Large intestine (tissue), 3 donors: ENCODE measurements at regions not wholly inside any gene's neighbourhood (a gene's known extent, or its start where the extent isn't known, plus 50 kb on each side); places are given as distances from the start of the nearest gene placed in this dataset.

Experiments used
- DNase-seq, 2 donors: peaks; one replicate each; pipeline versions ENCODE4 v3.0.0 to v3.0.0-alpha.2; 2013
- H3K27ac ChIP-seq: one replicate; pipeline ENCODE4 v1.5.1; 2013; ENCODE audit warnings: low read length
- H3K27me3 ChIP-seq: 2 replicates; pipeline ENCODE4 v1.6.1; 2013; ENCODE audit warnings: low read length; ENCODE audit not compliant: control insufficient read depth, insufficient read depth
- H3K36me3 ChIP-seq: 2 replicates; pipeline ENCODE4 v1.6.1; 2013; ENCODE audit warnings: low read length; ENCODE audit not compliant: control insufficient read depth, insufficient read depth
- H3K4me1 ChIP-seq: one replicate; pipeline ENCODE4 v1.6.1; 2013; ENCODE audit warnings: low read length; ENCODE audit not compliant: control insufficient read depth, insufficient read depth
- H3K4me3 ChIP-seq: one replicate; pipeline ENCODE4 v1.5.1; 2013; ENCODE audit warnings: low read length
- H3K9me3 ChIP-seq: one replicate; pipeline ENCODE4 v1.6.1; 2013; ENCODE audit warnings: mild to moderate bottlenecking, low read depth, low read length, moderate library complexity; ENCODE audit not compliant: control insufficient read depth
- WGBS: methylation state at CpG from one replicate; pipeline ENCODE4 v1.1.5; 2013; ENCODE audit warnings: low lambda C conversion rate; ENCODE audit not compliant: insufficient coverage; 5-methylcytosine and 5-hydroxymethylcytosine counted together

- DNase-seq: no peak
- Histone ChIP-seq H3K27ac (no peak overlapping the region), H3K4me1 (no peaks in the 10 kb centered on the region), H3K9me3 (no peaks in the 10 kb centered on the region), H3K36me3 (no peaks in the 10 kb centered on the region), H3K27me3 (no peaks in the 10 kb centered on the region), H3K4me3 (no peak overlapping the region)
- 100% methylated on average over 2 of the region's 9 CpGs for WGBS
Measured at GRCh38 chr2:15720561-15721307, 129.1 kb downstream of the DDX1 start.

GRCh38 chr2:15721411-15722067 is 129.9 kb downstream of the DDX1 start:
- no peaks in the 10 kb centered on the region for H3K27me3 ChIP-seq
- no peak overlapping the region for H3K27ac ChIP-seq
- H3K4me3 ChIP-seq: no peak overlapping the region
- no peaks in the 10 kb centered on the region for H3K4me1 ChIP-seq
- DNase-seq: no peak
- no peaks in the 10 kb centered on the region for H3K9me3 ChIP-seq
- H3K36me3 ChIP-seq: no peaks in the 10 kb centered on the region
- WGBS: 100% methylated on average over 1 of the region's 10 CpGs

GRCh38 chr2:15722980-15723379 is 131.3 kb downstream of the DDX1 start:
- 100% methylated on average over 2 of the region's 3 CpGs for WGBS
- DNase-seq: no peak
- no peak overlapping the region for H3K4me3 ChIP-seq
- no peak overlapping the region for H3K27ac ChIP-seq
- no peaks in the 10 kb centered on the region for H3K4me1 ChIP-seq
- no peaks in the 10 kb centered on the region for H3K36me3 ChIP-seq
- no peaks in the 10 kb centered on the region for H3K9me3 ChIP-seq
- H3K27me3 ChIP-seq: no peaks in the 10 kb centered on the region

- no CpG with 5 or more reads among the region's 6 CpGs for WGBS
- no peak for DNase-seq
- no peak overlapping the region for H3K27ac ChIP-seq
- no peaks in the 10 kb centered on the region for H3K27me3 ChIP-seq
- no peak overlapping the region for H3K4me3 ChIP-seq
- no peaks in the 10 kb centered on the region for H3K4me1 ChIP-seq
- H3K9me3 ChIP-seq: no peaks in the 10 kb centered on the region
- no peaks in the 10 kb centered on the region for H3K36me3 ChIP-seq
Measured at GRCh38 chr2:15724235-15724634, 132.6 kb downstream of the DDX1 start.

- Histone ChIP-seq H3K36me3 (no peaks in the 10 kb centered on the region), H3K4me3 (no peak overlapping the region), H3K4me1 (peaks cover 1% of the 10 kb centered on the region), H3K9me3 (no peaks in the 10 kb centered on the region), H3K27me3 (no peaks in the 10 kb centered on the region), H3K27ac (no peak overlapping the region)
- WGBS: no CpG with 5 or more reads among the region's 13 CpGs
- no peak for DNase-seq
Measured at GRCh38 chr2:15725101-15725781, 133.6 kb downstream of the DDX1 start.

- H3K27ac ChIP-seq: no peak overlapping the region
- H3K4me1 ChIP-seq: peaks cover 6% of the 10 kb centered on the region
- H3K36me3 ChIP-seq: no peaks in the 10 kb centered on the region
- H3K27me3 ChIP-seq: no peaks in the 10 kb centered on the region
- H3K4me3 ChIP-seq: no peak overlapping the region
- no peak for DNase-seq
- WGBS: no CpG with 5 or more reads among the region's 5 CpGs
- no peaks in the 10 kb centered on the region for H3K9me3 ChIP-seq
Measured at GRCh38 chr2:15725782-15726112, 134.1 kb downstream of the DDX1 start.

GRCh38 chr2:15726321-15727057 is 134.8 kb downstream of the DDX1 start:
- 100% methylated on average over 1 of the region's 8 CpGs for WGBS
- Histone ChIP-seq H3K9me3 (no peaks in the 10 kb centered on the region), H3K4me3 (no peak overlapping the region), H3K4me1 (peaks cover 8% of the 10 kb centered on the region), H3K36me3 (no peaks in the 10 kb centered on the region), H3K27ac (no peak overlapping the region), H3K27me3 (no peaks in the 10 kb centered on the region)
- no peak for DNase-seq

- H3K4me3 ChIP-seq: no peak overlapping the region
- H3K9me3 ChIP-seq: no peaks in the 10 kb centered on the region
- no CpG with 5 or more reads among the region's 9 CpGs for WGBS
- no peaks in the 10 kb centered on the region for H3K36me3 ChIP-seq
- H3K27me3 ChIP-seq: no peaks in the 10 kb centered on the region
- DNase-seq: no peak
- H3K4me1 ChIP-seq: peaks cover 13% of the 10 kb centered on the region
- H3K27ac ChIP-seq: no peak overlapping the region
Measured at GRCh38 chr2:15727396-15728244, 136.0 kb downstream of the DDX1 start.

GRCh38 chr2:15728245-15728938 is 136.7 kb downstream of the DDX1 start:
- Histone ChIP-seq H3K27ac (no peak overlapping the region), H3K36me3 (no peaks in the 10 kb centered on the region), H3K4me3 (no peak overlapping the region), H3K9me3 (no peaks in the 10 kb centered on the region), H3K27me3 (no peaks in the 10 kb centered on the region), H3K4me1 (peaks cover 20% of the 10 kb centered on the region)
- no peak for DNase-seq
- WGBS: 94% methylated on average over 2 of the region's 9 CpGs
